GM19463 (cell line): ENCODE measurements at regions not wholly inside any gene's neighbourhood (a gene's known extent, or its start where the extent isn't known, plus 50 kb on each side); places are given as distances from the start of the nearest gene placed in this dataset.
A peak's percentile ranks its signal among the peaks of the same experiment; 100 is the strongest.
"Not testable (repeated sequence)": the region's sequence is repeated elsewhere in the genome, so short reads cannot be mapped to it uniquely, and the experiment has no call there.

ENCODE experiments used
- ATAC-seq: cut with Tn5 transposase; IDR thresholded peaks from one replicate; pipeline ENCODE4 v1.9.1; 2021; ENCODE audit warnings: mild to moderate bottlenecking, moderate library complexity; ENCODE audit not compliant: unreplicated experiment

DNA sequence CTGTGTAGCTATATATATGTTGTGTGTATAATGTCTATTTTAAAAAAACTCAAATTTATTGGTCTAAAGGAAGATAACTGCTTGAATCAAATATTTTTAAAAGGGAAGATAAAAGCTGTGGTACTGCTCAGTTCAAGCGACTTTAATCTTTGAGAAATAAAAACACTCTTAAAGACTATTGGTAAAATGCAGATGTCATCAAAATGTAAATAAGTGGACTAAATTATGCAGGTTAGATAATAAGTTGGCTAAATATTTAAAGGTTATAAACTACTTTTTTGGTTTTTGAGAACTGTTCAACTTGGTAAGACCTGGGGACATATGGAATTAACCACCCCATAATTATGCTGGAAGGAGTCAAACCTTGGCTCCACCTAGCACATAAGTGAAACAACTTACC is 144.7 kb upstream of the ITM2A start:
- no peak for ATAC-seq

- no peak for ATAC-seq
These were observed 138.9 kb upstream of the ITM2A start for GRCh38 chrX:79506001-79506400.

- ATAC-seq = no peak
These were observed 115.6 kb upstream of the ITM2A start for GRCh38 chrX:79482686-79483085.

- ATAC-seq = no peak
These were observed 110.6 kb upstream of the ITM2A start for GRCh38 chrX:79477691-79478090.

- no peak for ATAC-seq
These were observed 99.5 kb upstream of the ITM2A start for GRCh38 chrX:79466636-79467035.

GRCh38 chrX:79462458-79462857 is 95.3 kb upstream of the ITM2A start:
- no peak for ATAC-seq

DNA sequence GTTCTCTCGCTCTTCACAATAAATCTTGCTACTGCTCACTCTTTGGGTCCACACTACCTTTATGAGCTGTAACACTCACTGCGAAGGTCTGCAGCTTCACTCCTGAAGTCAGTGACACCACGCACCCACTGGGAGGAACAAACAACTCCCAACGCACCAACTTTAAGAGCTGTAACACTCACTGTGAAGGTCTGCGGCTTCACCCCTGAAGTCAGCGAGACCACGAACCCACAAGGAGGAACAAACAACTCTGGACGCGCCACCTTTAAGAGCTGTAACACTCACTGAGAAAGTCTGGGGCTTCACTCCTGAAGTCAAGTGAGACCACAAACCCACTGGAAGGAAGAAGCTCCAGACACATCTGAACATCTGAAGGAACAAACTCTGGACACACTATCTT is 89.5 kb upstream of the ITM2A start:
- ATAC-seq = not testable (repeated sequence)

GRCh38 chrX:79452881-79453280 is 85.7 kb upstream of the ITM2A start:
- peak; percentile 73 for ATAC-seq

DNA sequence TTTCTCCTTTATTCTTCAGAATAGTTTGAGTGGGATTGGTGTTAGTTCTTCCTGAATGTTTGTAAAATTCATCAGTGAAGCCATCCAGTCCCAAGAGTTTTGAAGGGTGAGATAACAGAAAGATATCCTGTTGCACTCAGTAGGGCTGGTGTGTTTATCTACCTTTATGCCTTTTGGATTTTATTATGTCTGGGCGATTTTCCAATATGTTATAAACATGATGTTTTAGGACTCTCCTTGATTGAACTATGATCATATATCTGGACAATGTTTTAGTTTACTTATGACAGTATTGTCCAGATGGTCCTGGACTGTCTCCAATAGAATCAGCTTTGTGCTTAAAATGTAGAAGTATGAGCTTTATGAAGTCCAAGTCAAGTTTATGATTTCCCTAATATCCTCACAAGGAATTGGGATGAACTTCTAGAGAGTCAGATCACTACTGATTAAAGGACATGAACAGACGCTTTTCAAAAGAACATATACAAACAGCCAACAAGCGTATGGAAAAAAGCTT is 77.6 kb upstream of the ITM2A start:
- ATAC-seq = no peak

- no peak for ATAC-seq
These were observed 76.0 kb upstream of the ITM2A start for GRCh38 chrX:79443121-79443520.

GRCh38 chrX:79440336-79440735 is 73.2 kb upstream of the ITM2A start:
- no peak for ATAC-seq
